ENCODE measurements at regions not wholly inside any gene's neighbourhood (a gene's known extent, or its start where the extent isn't known, plus 50 kb on each side); places are given as distances from the start of the nearest gene placed in this dataset.

DNA sequence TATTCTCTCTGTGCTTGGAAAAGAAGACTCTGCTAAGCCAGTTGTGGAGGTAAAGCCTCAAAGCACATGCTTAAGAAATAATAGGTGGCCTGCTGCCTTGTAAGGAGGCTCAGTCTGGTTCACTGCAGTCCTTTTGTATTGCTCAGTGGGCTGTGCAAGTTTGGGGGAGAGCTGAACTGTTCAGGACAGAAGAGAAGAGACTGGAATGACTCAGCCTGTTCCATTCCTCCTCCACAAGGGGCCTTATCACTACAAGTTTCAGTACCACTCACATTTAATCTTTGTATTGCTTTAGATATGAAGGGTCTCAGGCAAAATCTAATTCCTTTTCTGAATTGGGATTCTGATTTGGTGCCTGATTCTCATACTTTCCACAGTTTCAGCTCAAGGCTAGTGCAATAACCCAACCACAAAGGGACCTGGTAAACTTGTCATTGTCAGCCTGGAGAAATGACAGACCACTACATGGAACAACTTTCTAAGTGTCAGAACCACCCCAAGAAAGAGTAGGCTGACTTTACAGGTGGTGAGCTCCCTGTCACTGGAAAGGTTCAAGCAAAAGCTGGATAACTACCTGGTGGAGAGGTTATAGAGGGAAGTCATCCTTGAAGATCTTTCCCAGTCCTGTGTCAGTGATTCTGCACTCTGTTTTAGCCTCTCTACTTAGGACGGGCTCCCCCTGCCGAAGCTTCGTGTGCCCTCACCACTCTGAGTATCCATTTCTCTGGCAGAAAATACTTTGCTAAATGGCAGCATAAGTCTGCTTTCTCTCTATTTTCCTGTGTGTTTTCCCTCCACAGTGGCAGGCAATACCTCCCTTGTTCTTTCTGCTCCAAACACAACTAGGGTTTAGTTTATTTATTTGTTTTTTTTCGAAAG is 162.9 kb upstream of the GJB5 start:
- no peak for TF ChIP-seq GLIS3 (CRISPR knock-in tag; IDR thresholded peaks at IDR 0.05)
- TF ChIP-seq CSDC2 (CRISPR knock-in tag; IDR thresholded peaks at IDR 0.05) = no peak
- no peak for TF ChIP-seq ARNTL (CRISPR knock-in tag; IDR thresholded peaks at IDR 0.05; ENCODE audit: borderline replicate concordance, low read depth)
- no peak for TF ChIP-seq ZC3H10 (CRISPR knock-in tag; IDR thresholded peaks at IDR 0.05)
- TF ChIP-seq, protein P1, sequence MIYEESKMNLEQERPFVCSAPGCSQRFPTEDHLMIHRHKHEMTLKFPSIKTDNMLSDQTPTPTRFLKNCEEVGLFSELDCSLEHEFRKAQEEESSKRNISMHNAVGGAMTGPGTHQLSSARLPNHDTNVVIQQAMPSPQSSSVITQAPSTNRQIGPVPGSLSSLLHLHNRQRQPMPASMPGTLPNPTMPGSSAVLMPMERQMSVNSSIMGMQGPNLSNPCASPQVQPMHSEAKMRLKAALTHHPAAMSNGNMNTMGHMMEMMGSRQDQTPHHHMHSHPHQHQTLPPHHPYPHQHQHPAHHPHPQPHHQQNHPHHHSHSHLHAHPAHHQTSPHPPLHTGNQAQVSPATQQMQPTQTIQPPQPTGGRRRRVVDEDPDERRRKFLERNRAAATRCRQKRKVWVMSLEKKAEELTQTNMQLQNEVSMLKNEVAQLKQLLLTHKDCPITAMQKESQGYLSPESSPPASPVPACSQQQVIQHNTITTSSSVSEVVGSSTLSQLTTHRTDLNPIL (CRISPR knock-in tag; IDR thresholded peaks at IDR 0.05; ENCODE audit: low read depth) = no peak
- no peak for TF ChIP-seq ZNF565 (CRISPR knock-in tag; conservative IDR thresholded peaks at IDR 0.05; ENCODE audit: low read depth)
- no peak for TF ChIP-seq TOX (CRISPR knock-in tag; IDR thresholded peaks at IDR 0.05; ENCODE audit: borderline replicate concordance)
- TF ChIP-seq ZFP3 (CRISPR knock-in tag; IDR thresholded peaks at IDR 0.05) = no peak
- TF ChIP-seq, protein P2, sequence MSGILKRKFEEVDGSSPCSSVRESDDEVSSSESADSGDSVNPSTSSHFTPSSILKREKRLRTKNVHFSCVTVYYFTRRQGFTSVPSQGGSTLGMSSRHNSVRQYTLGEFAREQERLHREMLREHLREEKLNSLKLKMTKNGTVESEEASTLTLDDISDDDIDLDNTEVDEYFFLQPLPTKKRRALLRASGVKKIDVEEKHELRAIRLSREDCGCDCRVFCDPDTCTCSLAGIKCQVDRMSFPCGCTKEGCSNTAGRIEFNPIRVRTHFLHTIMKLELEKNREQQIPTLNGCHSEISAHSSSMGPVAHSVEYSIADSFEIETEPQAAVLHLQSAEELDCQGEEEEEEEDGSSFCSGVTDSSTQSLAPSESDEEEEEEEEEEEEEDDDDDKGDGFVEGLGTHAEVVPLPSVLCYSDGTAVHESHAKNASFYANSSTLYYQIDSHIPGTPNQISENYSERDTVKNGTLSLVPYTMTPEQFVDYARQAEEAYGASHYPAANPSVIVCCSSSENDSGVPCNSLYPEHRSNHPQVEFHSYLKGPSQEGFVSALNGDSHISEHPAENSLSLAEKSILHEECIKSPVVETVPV (CRISPR knock-in tag; IDR thresholded peaks at IDR 0.05) = no peak
- TF ChIP-seq ZNF70 (CRISPR knock-in tag; IDR thresholded peaks at IDR 0.05) = no peak
